Left ventricle myocardium inferior (tissue), 1 donor: ENCODE measurements at regions not wholly inside any gene's neighbourhood (a gene's known extent, or its start where the extent isn't known, plus 50 kb on each side); places are given as distances from the start of the nearest gene placed in this dataset.

Experiments used
- DNase-seq: peaks from one replicate; pipeline ENCODE4 v3.0.0-alpha.2; 2020
- H3K27ac ChIP-seq: fragments of 200-600 bp; replicated peaks from 2 replicates; pipeline ENCODE4 v1.8.0; 2021
- H3K27me3 ChIP-seq: fragments of 200-600 bp; 2 replicates; pipeline ENCODE4 v1.8.0; 2021; ENCODE audit warnings: low read depth
- H3K36me3 ChIP-seq: fragments of 200-600 bp; 2 replicates; pipeline ENCODE4 v1.8.0; 2021
- H3K4me1 ChIP-seq: fragments of 200-600 bp; 2 replicates; pipeline ENCODE4 v1.8.0; 2021
- H3K4me3 ChIP-seq: fragments of 200-600 bp; 2 replicates; pipeline ENCODE4 v1.8.0; 2021; ENCODE audit warnings: mild to moderate bottlenecking, moderate library complexity
- H3K9me3 ChIP-seq: fragments of 200-600 bp; replicated peaks from 2 replicates; pipeline ENCODE4 v1.8.0; 2021
- intact Hi-C: fragments of 100-400 bp; cut with micrococcal nuclease; formaldehyde crosslinking; loops from one replicate; pipeline ENCODE4 v1.11.0; 2022
- TF ChIP-seq, protein P1 (sequence below): fragments of 200-600 bp; IDR thresholded peaks from 2 replicates; pipeline ENCODE4 v1.8.0; 2021; ENCODE audit warnings: antibody characterized with exemption, mild to moderate bottlenecking, borderline replicate concordance
- donor health status: DM: no; HTN: yes; CAD: no; lungs with severe emphysema.

DNA sequence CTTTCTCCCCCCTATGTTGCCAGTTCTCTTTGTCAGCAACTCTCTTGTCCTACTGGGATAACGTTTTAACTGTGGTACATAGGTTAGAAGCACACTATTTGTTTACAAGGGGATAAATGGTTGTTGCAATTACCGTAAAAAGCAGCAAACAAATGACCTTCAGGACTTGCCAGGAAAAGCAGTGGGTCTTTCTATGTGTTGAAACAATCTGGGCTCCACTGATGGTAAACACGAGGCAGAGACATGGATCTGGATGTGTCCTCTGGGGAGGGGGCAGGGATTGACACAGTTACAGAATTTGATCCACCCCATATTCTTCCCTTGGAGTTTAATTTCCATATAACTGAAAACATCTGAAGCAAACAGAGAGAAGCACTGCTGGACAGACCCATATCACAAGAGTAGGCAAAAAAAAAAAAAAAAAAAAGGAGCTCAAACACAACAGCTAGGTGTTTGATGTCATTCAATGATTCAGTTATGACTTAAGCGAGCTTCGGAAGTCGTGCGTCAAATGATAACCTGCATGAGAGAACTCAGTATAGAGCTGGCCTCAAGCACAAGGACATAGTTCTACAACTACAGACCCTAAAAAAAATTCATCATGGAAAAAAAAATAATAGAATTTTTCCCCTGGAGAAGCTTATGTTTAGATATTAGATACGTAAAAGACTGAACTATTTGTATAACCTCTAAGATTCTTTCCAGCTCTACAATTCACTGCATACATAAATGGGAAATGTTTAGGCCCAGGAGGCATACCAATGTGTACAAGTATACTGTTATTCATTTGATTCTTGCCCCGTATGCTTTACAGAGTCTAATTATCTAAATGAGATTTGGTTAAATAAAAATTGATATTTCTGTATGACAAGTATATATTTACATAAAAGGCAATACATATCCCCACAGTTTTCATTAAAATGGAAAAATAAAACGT, 127.7 kb downstream of the ALDH8A1 start:
- Histone ChIP-seq H3K9me3 (peaks cover 4% of the 10 kb centered on the region), H3K27me3 (no peaks in the 10 kb centered on the region), H3K4me3 (no peak overlapping the region), H3K36me3 (no peaks in the 10 kb centered on the region), H3K27ac (no peak overlapping the region), H3K4me1 (peaks cover 11% of the 10 kb centered on the region)
- intact Hi-C loops, result loop anchor here (5.0 kb wide), 1 partner anchor 650 kb away; no protein-coding TSS in a partner anchor
- no peak for DNase-seq
- TF ChIP-seq, protein P1, sequence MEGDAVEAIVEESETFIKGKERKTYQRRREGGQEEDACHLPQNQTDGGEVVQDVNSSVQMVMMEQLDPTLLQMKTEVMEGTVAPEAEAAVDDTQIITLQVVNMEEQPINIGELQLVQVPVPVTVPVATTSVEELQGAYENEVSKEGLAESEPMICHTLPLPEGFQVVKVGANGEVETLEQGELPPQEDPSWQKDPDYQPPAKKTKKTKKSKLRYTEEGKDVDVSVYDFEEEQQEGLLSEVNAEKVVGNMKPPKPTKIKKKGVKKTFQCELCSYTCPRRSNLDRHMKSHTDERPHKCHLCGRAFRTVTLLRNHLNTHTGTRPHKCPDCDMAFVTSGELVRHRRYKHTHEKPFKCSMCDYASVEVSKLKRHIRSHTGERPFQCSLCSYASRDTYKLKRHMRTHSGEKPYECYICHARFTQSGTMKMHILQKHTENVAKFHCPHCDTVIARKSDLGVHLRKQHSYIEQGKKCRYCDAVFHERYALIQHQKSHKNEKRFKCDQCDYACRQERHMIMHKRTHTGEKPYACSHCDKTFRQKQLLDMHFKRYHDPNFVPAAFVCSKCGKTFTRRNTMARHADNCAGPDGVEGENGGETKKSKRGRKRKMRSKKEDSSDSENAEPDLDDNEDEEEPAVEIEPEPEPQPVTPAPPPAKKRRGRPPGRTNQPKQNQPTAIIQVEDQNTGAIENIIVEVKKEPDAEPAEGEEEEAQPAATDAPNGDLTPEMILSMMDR, result no peak

DNA sequence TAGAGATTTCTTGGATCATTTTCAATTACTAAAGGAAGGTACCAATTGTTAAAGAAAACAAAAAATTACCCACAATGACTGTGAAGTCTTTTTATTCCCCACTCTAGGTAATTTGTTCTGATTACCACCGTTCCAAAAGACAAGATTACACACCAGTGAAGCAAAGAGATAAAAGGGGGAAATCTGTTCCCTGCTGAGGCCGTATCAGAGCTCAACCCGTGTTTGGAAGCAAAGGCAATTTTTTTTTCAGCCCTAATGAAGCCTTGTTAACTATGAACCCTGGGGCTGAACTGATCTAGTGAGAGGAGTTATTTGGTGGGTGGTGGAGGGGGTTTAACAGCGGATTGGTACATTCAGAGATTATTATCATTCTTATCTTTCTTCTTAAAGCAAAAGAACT, 128.5 kb downstream of the ALDH8A1 start:
- H3K27ac ChIP-seq, result no peak overlapping the region
- no peaks in the 10 kb centered on the region for H3K36me3 ChIP-seq
- H3K4me1 ChIP-seq, result peaks cover 6% of the 10 kb centered on the region
- intact Hi-C loops, result loop anchor here (5.0 kb wide), 1 partner anchor 649 kb away; no protein-coding TSS in a partner anchor
- peaks cover 4% of the 10 kb centered on the region for H3K9me3 ChIP-seq
- H3K27me3 ChIP-seq, result no peaks in the 10 kb centered on the region
- no peak for DNase-seq
- H3K4me3 ChIP-seq, result no peak overlapping the region
- TF ChIP-seq, protein P1, result no peak

DNA sequence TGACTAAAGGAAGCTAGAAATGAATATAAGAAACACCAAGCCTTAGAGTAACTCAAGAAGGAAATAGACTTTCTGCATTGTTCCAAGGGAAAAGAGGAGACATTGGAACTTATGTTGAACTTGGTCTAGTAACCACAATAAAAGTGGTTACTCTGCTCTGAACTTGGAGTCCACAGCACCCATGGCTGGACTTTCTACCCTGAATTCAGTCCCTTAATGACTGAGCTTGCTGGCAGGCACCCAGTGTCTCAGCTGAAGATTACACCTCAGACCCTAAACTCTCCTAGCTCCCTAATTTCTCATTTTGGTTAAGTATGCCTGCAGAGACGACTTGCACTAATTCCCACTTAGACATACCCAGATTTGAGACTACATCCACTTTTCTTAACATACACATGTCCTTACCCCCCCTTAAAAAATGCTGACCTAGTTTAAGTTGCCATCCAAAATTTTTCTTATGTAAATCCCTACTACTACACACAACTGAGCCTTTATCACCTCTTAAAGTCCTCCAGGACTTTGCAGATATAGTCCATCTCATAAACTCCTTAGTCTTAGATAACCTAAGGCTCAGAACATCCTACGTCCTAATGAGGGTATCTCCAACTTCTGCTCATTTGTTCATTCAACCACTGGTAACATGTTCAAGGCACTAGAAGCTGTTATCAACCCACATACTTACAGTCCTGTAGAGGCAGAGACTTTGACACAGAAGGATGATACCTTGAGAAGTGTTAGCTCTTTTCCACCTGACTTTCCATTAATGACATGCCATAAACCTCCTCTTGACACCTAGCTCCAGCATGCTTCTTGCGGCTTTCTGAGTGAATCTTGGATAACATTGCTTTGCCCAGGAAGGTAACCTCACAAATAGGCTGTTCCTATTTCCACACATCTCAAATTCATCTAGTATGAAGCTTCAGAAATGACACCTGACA, 129.8 kb downstream of the ALDH8A1 start:
- no peaks in the 10 kb centered on the region for H3K9me3 ChIP-seq
- peaks cover 6% of the 10 kb centered on the region for H3K4me1 ChIP-seq
- no peak overlapping the region for H3K4me3 ChIP-seq
- H3K27ac ChIP-seq, result no peak overlapping the region
- H3K27me3 ChIP-seq, result no peaks in the 10 kb centered on the region
- DNase-seq, result no peak
- no peaks in the 10 kb centered on the region for H3K36me3 ChIP-seq
- TF ChIP-seq, protein P1, result no peak
- intact Hi-C loops, result loop anchor here (5.0 kb wide), 1 partner anchor 648 kb away; no protein-coding TSS in a partner anchor

DNA sequence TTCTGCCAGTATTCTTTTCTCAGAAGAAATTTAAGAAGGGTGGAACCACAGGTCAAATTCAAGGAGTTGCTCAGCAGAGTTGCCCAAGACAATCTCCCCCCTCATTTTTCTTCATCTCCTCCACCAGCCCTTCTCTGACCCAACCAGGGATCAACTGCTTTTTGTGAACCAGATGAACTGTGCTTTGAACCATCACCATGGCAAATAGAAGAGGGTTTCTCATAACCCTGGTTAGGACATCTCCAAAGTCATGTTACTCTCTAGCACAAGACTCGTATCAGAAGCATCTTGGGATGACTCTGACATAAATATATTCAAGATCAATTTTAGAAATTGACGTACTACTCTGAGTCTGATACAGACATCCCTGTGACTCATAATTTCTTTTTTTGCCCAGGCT, 130.7 kb downstream of the ALDH8A1 start:
- DNase-seq, result no peak
- intact Hi-C loops, result no loop called here

DNA sequence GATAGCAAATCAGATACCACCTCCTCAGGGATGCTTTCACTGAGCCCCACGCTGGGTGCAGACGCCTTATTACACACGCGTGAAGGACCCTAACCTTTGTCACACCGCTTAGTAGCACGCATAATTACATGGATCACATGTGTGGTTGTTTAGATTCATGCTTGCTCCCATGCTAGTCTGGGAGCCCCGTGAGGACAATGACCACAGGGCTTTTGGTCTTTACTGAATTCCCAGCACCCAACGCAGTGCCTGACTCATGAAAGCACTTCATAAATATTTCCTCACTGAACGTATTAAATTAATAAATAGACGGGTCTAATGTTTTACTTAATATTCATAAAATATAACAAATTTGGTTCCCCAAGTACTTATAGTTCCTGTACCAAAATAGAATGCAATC, 132.5 kb downstream of the ALDH8A1 start:
- no peak for DNase-seq
- Histone ChIP-seq H3K36me3 (no peaks in the 10 kb centered on the region), H3K4me3 (no peak overlapping the region), H3K9me3 (no peaks in the 10 kb centered on the region), H3K27ac (no peak overlapping the region), H3K4me1 (peaks cover under 1% of the 10 kb centered on the region), H3K27me3 (no peaks in the 10 kb centered on the region)
- intact Hi-C loops, result no loop called here
- TF ChIP-seq, protein P1, result no peak

More for the DNA sequence above, 130.7 kb downstream of the ALDH8A1 start:
- no peak overlapping the region for H3K4me3 ChIP-seq
- no peaks in the 10 kb centered on the region for H3K9me3 ChIP-seq
- H3K36me3 ChIP-seq, result no peaks in the 10 kb centered on the region
- peaks cover 6% of the 10 kb centered on the region for H3K4me1 ChIP-seq
- H3K27me3 ChIP-seq, result no peaks in the 10 kb centered on the region
- H3K27ac ChIP-seq, result no peak overlapping the region
- TF ChIP-seq, protein P1, result no peak
